A673 (cell line): ENCODE measurements at regions not wholly inside any gene's neighbourhood (a gene's known extent, or its start where the extent isn't known, plus 50 kb on each side); places are given as distances from the start of the nearest gene placed in this dataset.

Experiments used
- BruUV-seq: library from RNA; stranded (reverse); fragments of 400-500 nt; replicated peaks from 2 replicates; lab custom pipeline; 2021; lab: Mats Ljungman, UMichigan
- CTCF ChIA-PET: fragments of 300-600 bp; sonication (Branson Sonifier 250); formaldehyde crosslinking; loops from one replicate; lab custom pipeline; 2022; ENCODE audit warnings: antibody characterized with exemption; lab: Charles Lee
- POLR2A ChIA-PET: fragments of 300-600 bp; sonication (Branson Sonifier 250); formaldehyde crosslinking; loops from one replicate; lab custom pipeline; 2022; ENCODE audit warnings: antibody characterized with exemption; ENCODE audit not compliant: low non-redundant PET; lab: Charles Lee
- DNase-seq: peaks from one replicate; pipeline ENCODE4 v3.0.0-alpha.2; 2015; ENCODE audit warnings: low spot score
- H3K27ac ChIP-seq: fragments of 200-600 bp; sonication (generic); 2 replicates; pipeline ENCODE4 v1.5.1; 2016; ENCODE audit warnings: mixed run types, low read depth, mild to moderate bottlenecking, mixed read lengths, antibody characterized with exemption, low read length; ENCODE audit not compliant: poor library complexity, severe bottlenecking
- H3K27me3 ChIP-seq: fragments of 200-600 bp; sonication (generic); replicated peaks from 2 replicates; pipeline ENCODE4 v1.6.1; 2017; ENCODE audit warnings: mixed run types, low read depth, mild to moderate bottlenecking, mixed read lengths, antibody characterized with exemption, low read length; ENCODE audit not compliant: insufficient read depth, poor library complexity
- H3K36me3 ChIP-seq: fragments of 200-600 bp; sonication (generic); 2 replicates; pipeline ENCODE4 v1.6.1; 2016; ENCODE audit warnings: mixed run types, mild to moderate bottlenecking, mixed read lengths, antibody characterized with exemption, low read length; ENCODE audit not compliant: insufficient read depth, poor library complexity, severe bottlenecking
- H3K4me1 ChIP-seq: fragments of 200-600 bp; sonication (generic); 2 replicates; pipeline ENCODE4 v1.6.1; 2017; ENCODE audit warnings: mixed run types, mild to moderate bottlenecking, mixed read lengths, antibody characterized with exemption, low read length; ENCODE audit not compliant: insufficient read depth, poor library complexity, severe bottlenecking
- H3K4me3 ChIP-seq: fragments of 200-600 bp; sonication (generic); 2 replicates; pipeline ENCODE4 v1.5.1; 2016; ENCODE audit warnings: low read depth, mixed run types, mild to moderate bottlenecking, mixed read lengths, low read length; ENCODE audit not compliant: poor library complexity, severe bottlenecking
- H3K9me3 ChIP-seq: fragments of 200-600 bp; sonication (generic); 2 replicates; pipeline ENCODE4 v1.6.1; 2016; ENCODE audit warnings: mixed run types, low read depth, mild to moderate bottlenecking, mixed read lengths, antibody characterized with exemption, low read length; ENCODE audit not compliant: poor library complexity, severe bottlenecking
- EZH2 ChIP-seq: fragments of 200-600 bp; sonication (generic); IDR thresholded peaks from 2 replicates; pipeline ENCODE4 v1.6.1; 2017; ENCODE audit warnings: borderline replicate concordance, low read depth, mild to moderate bottlenecking, mixed read lengths, antibody characterized with exemption, low read length; ENCODE audit not compliant: poor library complexity, severe bottlenecking
- intact Hi-C: fragments of 100-400 bp; cut with micrococcal nuclease; formaldehyde crosslinking; loops from one replicate; pipeline ENCODE4 v1.10.0; 2022; ENCODE audit not compliant: unreplicated experiment
- TF ChIP-seq, protein P1 (sequence below): fragments of 300-800, 200-600 bp; sonication (generic); conservative IDR thresholded peaks from 2 replicates; pipeline ENCODE4 v1.5.1; 2017; ENCODE audit warnings: low read depth, mild to moderate bottlenecking, antibody characterized with exemption, low read length, moderate library complexity, mixed read lengths

GRCh38 chr15:26020871-26021270 is 157.7 kb upstream of the ATP10A start:
- Histone ChIP-seq H3K27me3 (no peaks in the 10 kb centered on the region), H3K4me3 (no peak overlapping the region), H3K36me3 (no peaks in the 10 kb centered on the region), H3K9me3 (peaks cover 24% of the 10 kb centered on the region), H3K27ac (no peak overlapping the region), H3K4me1 (no peaks in the 10 kb centered on the region)
- no peak for DNase-seq
- CTCF ChIA-PET, result no interaction called here
- POLR2A ChIA-PET, result no interaction called here
- no TSS peak for BruUV-seq
- intact Hi-C loops, result no loop called here
- TF ChIP-seq, protein P1, sequence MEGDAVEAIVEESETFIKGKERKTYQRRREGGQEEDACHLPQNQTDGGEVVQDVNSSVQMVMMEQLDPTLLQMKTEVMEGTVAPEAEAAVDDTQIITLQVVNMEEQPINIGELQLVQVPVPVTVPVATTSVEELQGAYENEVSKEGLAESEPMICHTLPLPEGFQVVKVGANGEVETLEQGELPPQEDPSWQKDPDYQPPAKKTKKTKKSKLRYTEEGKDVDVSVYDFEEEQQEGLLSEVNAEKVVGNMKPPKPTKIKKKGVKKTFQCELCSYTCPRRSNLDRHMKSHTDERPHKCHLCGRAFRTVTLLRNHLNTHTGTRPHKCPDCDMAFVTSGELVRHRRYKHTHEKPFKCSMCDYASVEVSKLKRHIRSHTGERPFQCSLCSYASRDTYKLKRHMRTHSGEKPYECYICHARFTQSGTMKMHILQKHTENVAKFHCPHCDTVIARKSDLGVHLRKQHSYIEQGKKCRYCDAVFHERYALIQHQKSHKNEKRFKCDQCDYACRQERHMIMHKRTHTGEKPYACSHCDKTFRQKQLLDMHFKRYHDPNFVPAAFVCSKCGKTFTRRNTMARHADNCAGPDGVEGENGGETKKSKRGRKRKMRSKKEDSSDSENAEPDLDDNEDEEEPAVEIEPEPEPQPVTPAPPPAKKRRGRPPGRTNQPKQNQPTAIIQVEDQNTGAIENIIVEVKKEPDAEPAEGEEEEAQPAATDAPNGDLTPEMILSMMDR, result no peak
- TF ChIP-seq EZH2, result no peak

DNA sequence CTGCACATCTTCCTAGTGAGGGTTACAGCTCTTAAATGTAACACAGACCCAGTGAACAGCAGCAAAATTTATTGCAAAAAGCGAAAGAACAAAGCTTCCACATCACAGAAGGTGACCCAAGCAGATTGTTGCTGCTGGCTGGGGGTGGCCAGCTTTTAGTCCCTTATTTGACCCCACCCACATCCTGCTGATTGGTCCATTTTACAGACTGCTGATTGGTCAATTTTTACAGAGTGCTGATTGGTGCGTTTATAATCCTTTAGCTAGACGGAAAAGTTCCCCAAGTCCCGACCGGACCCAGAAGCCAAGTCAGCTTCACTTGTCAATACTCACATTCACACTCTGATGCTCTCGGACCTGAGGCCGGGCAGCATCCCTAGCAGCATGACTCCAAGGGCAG is 154.5 kb upstream of the ATP10A start:
- H3K4me3 ChIP-seq, result no peak overlapping the region
- peaks cover 28% of the 10 kb centered on the region for H3K9me3 ChIP-seq
- DNase-seq, result no peak
- H3K27me3 ChIP-seq, result no peaks in the 10 kb centered on the region
- ChIA-PET POLR2A (no interaction called here), CTCF (no interaction called here)
- no peak overlapping the region for H3K27ac ChIP-seq
- H3K36me3 ChIP-seq, result no peaks in the 10 kb centered on the region
- intact Hi-C loops, result no loop called here
- TF ChIP-seq, protein P1, result no peak
- TF ChIP-seq EZH2, result no peak
- H3K4me1 ChIP-seq, result no peaks in the 10 kb centered on the region
- BruUV-seq, result no TSS peak

- ChIA-PET CTCF (no interaction called here), POLR2A (no interaction called here)
- intact Hi-C loops, result no loop called here
- no peak overlapping the region for H3K4me3 ChIP-seq
- H3K27me3 ChIP-seq, result no peaks in the 10 kb centered on the region
- no TSS peak for BruUV-seq
- DNase-seq, result no peak
- peaks cover 23% of the 10 kb centered on the region for H3K9me3 ChIP-seq
- H3K4me1 ChIP-seq, result no peaks in the 10 kb centered on the region
- no peak overlapping the region for H3K27ac ChIP-seq
- TF ChIP-seq, protein P1, result no peak
- TF ChIP-seq EZH2, result no peak
- H3K36me3 ChIP-seq, result no peaks in the 10 kb centered on the region
Observed at GRCh38 chr15:26015516-26016075, 152.5 kb upstream of the ATP10A start.
